Muscle of arm (tissue), 1 donor: ENCODE measurements at regions not wholly inside any gene's neighbourhood (a gene's known extent, or its start where the extent isn't known, plus 50 kb on each side); places are given as distances from the start of the nearest gene placed in this dataset.

Experiments used
- DNase-seq: peaks from one replicate; pipeline ENCODE4 v3.0.0-alpha.2; 2013

DNA sequence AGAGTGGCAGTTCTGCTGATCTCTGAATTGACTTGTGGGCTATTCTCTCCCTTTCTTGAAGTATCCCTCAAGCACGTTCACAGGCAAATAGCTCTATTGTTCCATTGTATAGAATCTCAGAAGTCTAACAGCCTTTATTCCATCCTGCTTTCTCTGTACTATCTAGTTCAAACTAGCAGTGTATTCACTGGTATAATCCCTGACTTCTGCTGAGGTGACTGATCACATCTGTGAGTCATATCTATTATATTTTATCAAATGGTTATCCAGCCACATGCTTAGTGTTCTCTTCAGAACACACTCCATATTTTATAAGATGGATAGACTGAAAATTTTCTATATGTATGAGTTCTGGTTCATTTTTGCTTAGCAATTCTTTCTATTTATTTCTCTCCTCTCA lies 866.1 kb downstream of the C12orf50 start:
- no peak for DNase-seq

DNA sequence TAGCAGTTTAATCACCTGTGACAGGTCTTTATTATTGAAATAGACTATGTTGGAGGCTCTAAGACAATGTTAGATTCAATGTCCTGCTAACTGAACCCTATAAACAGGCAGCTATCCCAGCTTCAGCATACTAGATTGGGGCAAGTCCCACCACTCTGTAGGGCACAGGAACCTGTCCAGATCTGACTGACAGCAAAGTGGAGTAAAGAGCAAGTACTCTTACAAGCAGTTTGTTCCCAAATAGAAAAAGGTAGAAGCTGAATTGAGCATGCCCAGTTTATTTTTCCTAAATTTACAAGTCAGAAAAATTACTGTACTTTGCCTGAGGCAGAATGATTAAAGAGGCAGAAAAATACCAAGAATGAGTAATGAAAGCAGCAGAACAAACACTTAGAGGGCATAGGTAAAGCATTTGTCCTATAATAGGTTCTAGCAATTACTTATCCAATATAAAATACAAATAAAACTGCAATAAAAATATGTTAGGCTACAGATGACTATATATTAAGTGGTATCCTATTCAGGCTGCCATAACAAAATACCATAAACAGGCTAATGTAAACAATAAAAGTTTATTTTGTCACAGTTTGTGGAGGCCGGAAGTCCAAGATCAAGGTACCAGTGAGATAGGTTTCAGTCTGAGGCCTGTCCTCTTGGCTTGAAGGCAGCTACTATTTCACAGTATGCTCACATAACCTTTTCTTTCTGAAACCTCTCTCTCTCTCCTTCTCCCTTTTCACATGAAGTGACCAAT lies 868.2 kb downstream of the C12orf50 start:
- no peak for DNase-seq

DNA sequence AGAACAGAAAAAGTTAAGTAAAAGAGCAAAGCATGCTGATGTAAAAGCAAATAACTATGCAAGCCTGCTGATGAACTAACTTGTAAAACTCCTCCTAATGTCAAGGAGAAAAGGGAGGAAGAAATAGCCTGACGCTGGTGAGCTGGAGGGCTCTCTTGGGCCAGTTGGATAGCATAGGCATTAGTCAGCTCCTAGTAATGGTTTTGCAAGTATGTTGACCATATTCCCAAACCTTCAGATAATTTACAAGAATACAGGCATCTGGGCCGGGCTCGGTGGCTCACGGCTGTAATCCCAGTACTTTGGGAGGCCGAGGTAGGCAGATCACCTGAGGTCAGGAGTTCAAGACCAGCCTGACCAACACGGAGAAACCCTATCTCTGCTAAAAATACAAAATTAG lies 871.4 kb downstream of the C12orf50 start:
- DNase-seq: no peak

DNA sequence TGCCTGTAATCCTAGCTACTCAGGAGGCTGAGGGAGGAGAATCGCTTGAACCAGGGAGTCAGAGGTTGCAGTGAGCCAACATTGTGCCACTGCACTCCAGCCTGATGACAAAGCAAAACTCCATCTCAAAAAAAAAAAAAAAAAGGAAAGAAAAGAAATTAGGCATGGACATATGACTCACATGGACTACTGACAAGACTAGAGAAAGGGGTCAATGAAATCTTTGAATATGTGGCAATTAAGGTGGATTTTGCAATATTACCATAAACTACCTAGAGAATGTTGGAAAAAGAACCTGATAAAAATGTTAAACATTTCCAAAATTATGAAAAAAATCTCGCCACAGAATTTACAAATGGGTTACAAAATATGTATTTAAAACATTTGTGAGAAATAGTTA lies 873.6 kb downstream of the C12orf50 start:
- DNase-seq: no peak

GRCh38 chr12:87152841-87153528 lies 876.2 kb downstream of the C12orf50 start:
- no peak for DNase-seq

DNA sequence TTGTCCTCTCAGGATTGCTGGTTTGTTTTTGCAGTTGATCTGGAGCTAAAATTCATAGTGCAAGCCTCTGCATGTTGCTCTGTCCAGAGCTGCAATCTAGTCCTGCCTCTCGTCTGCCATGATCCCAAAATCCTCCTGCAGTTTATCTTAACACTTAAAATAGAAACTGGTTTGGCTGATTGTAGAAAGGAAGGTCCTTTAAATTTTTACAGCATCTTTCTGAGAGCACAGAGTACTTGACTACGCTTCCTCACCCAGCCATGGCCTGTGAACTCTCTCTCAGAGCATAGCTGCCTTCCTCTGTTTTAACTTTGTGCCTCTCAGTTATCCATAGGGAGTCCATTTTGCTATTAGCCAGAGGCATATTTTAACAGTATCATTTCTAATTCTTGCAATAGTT lies 877.1 kb downstream of the C12orf50 start:
- no peak for DNase-seq

DNA sequence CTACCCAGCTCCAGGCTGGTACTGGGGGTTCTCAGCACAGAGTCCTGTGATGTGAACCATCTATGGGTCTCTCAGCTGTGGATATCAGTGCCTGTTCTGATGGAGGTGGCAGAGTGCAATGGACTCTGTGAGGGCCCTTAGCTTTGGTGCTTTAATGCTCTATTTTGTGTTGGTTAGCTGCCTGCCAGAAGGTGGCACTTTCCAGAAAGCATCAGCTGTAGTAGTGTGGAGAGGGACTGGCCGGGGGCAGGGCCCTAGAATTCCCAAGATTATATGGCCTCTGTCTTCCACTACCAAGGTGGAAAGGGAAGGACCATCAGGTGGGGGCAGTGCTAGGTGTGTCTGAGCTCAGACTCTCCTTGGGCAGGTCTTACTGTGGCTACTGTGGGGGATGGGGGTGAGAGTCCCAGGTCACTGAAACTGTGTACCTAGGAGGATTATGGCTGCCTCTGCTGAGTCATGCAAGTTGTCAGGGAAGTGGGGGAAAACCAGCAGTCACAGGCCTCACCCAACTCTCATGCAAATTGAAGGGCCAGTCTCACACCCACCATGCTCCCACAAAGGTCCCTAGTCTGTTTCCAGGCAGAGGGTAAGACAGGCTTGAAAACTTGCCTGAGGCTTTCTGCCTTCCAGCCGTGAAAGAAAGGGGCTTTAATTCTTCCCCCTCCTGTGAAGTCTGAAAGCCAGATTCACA lies 878.1 kb downstream of the C12orf50 start:
- no peak for DNase-seq

DNA sequence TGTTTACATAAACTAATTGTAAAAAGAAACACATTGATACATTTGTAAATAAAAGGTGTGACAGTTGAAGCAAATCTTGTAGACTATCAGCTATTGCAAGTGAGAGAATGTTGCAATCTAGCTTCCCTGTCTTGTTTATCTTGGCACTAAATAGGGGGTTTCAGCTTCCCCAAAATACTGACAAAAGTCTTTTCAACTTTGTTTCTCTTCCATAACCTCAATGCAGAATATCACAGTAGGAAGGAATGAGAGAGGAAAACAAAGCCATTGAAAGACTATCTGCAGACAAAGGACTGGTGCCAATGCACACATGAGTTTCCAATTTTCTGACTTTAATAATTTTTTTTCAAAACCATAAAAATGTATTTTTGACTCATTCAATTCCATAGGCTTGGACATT lies 886.2 kb upstream of the MGAT4C start:
- peak; percentile 7 for DNase-seq

GRCh38 chr12:87141091-87141490 lies 884.9 kb upstream of the MGAT4C start:
- no peak for DNase-seq

DNA sequence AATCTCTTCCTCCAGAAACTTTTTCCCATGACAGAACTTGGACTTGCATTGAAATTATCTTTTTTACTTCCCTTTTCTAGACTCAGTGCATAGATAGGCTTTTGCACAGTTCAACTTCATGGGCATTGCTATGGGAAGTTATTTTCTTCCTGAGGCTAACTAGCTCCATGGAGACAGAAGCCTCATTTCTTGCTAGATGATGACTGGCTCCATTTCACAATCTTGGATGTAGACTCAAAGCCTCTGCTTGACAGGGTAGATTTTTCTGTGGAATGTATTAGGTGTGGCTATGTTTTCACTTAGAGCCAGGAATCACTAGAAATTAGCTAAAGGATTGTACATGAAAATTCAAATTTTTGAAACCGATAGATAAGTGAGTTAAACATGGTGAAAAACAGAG lies 884.1 kb upstream of the MGAT4C start:
- DNase-seq: no peak

- DNase-seq: no peak
These were observed 881.0 kb upstream of the MGAT4C start for GRCh38 chr12:87137220-87137619.

DNA sequence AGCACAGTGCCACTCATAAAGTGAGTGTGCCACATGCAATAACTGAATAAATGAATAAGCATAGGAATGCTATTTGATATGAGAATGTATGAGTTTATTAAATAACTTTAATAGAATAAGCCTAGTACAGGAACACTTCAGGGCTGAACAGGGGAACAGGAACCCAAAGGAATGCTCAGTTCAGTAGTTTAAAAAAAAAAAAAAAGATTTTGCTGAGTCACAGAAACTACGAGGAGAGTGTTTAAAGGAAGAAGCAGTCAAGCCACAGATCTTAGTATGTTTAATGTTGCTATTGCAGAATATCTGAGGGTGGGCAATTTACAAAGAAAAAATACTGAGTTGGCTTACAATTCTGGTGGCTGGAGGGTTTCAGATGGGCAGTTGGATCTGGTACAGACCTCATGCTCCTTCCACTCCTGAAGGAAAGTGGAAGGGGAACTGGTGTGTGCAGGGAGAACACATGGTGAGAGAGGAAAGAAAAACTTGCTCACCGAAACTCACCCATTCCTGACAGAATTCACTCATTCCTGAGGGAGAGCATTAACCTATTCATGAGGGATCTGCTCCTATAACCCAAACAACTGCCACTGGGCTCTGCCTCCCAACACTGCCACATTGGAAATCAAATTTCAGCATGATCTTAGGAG lies 880.3 kb upstream of the MGAT4C start:
- DNase-seq: no peak

DNA sequence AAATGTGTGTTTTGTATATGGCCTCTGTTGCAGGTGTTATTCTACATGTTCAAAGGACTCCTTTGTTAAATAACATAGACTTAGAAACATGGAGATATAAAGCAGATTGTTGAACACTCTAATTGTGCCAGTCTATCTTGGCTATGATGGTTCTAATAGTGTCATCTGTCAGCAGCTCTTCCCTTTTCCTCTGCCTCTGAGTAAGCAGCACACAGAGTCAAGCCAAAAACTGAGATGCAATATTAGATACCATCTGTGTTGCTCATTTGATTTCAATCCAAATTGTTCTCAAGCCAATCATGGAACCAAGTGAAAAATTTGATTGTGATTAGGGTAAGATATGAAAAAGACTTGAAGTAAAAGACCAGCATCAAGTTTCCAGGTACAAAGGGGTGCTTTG lies 871.1 kb upstream of the MGAT4C start:
- DNase-seq: no peak

- DNase-seq: no peak
These were observed 865.7 kb upstream of the MGAT4C start for GRCh38 chr12:87121896-87122295.

- DNase-seq: no peak
These were observed 864.2 kb upstream of the MGAT4C start for GRCh38 chr12:87120440-87120839.

- no peak for DNase-seq
These were observed 863.5 kb upstream of the MGAT4C start for GRCh38 chr12:87119713-87120112.

DNA sequence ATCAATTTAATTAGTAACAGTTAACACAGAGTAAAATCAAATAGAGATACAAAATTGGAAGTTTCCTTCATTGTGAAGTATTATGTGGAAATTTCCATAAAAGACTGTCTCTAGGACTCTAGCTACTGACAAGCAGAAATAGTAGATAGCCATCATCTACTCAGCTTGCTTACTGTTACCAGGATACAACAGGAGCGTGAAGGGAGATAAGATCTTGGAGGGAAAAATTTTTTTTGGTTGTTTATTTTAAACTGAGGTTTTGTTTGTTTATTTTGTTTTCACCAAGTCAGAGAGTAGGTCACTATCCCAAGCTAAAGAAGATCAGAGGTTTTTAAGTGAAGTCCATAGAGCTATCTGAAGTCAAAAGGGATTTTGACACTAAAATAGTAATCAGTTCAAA lies 861.3 kb upstream of the MGAT4C start:
- DNase-seq: no peak

- DNase-seq: no peak
These were observed 860.6 kb upstream of the MGAT4C start for GRCh38 chr12:87116780-87117179.

- DNase-seq: no peak
These were observed 856.6 kb upstream of the MGAT4C start for GRCh38 chr12:87112571-87113345.

DNA sequence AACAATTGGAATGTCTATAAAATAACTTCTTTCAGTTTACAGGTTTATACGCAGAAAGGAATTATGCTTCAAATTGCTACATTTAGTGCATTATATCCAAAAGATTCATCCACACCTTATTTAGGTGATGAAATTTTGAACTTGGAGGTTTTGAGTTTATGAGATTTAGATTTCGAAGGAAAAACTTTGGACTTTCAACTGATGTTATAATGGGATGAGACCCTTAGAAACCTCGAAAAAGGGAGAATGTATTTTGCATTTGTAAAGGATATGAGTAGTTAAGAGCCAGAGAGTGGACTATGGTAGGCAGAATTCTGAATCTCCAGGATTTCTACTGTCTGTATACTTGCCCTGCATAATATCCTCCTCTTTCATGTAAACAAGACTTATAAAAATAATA lies 851.6 kb upstream of the MGAT4C start:
- no peak for DNase-seq

DNA sequence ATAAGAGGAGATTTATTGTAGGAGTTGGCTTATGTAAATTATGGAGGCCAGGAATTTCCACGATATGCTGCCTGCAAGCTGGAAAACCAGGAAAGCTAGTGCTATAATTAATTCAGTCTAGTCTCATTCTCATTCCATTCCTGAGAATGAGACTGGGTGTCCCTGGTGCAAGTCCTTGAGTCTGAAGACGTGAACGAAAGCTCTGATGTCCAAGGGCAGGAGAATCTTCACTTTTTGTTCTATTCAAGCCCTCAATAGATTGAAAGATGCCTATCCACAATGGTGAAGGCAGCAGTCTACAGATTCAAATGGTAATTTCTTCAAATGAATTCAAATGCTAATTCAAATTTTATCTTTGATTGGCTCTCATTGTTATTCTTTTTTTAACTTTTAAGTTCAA lies 851.1 kb upstream of the MGAT4C start:
- DNase-seq: no peak

- no peak for DNase-seq
These were observed 839.9 kb upstream of the MGAT4C start for GRCh38 chr12:87096082-87096585.
